Liver (tissue), 8 donors: ENCODE measurements at regions not wholly inside any gene's neighbourhood (a gene's known extent, or its start where the extent isn't known, plus 50 kb on each side); places are given as distances from the start of the nearest gene placed in this dataset.

Experiments
- DNase-seq: peaks from one replicate; pipeline ENCODE4 v3.0.0-alpha.2; 2017; ENCODE audit warnings: low spot score
- H3K27ac ChIP-seq, 2 donors: one replicate each; pipeline ENCODE4 v1.7.0; 2013; ENCODE audit warnings: inconsistent platforms in 2 of 2, low read length in 2 of 2, control low read depth in 1 of 2, low read depth in 1 of 2, mild to moderate bottlenecking in 1 of 2
- H3K27me3 ChIP-seq, 4 donors: one replicate each; pipeline versions ENCODE4 v1.6.1 to v1.7.0; 2013; ENCODE audit warnings: low read length in 3 of 4, inconsistent platforms in 1 of 4, mild to moderate bottlenecking in 1 of 4, moderate library complexity in 1 of 4; ENCODE audit not compliant: control insufficient read depth in 4 of 4, insufficient read depth in 4 of 4
- H3K36me3 ChIP-seq, 4 donors: one replicate each; pipeline versions ENCODE4 v1.6.1 to v1.7.0; 2013; ENCODE audit warnings: low read length in 3 of 4, mild to moderate bottlenecking in 3 of 4, low read depth in 1 of 4, moderate library complexity in 1 of 4; ENCODE audit not compliant: control insufficient read depth in 4 of 4, insufficient read depth in 3 of 4
- H3K4me1 ChIP-seq, 4 donors: one replicate each; pipeline versions ENCODE4 v1.6.1 to v1.7.0; 2013; ENCODE audit warnings: low read length in 3 of 4, mild to moderate bottlenecking in 3 of 4, moderate library complexity in 1 of 4; ENCODE audit not compliant: control insufficient read depth in 4 of 4, insufficient read depth in 4 of 4
- H3K4me3 ChIP-seq, 3 donors: one replicate each; pipeline versions ENCODE4 v1.6.1 to v1.7.0; 2013; ENCODE audit warnings: low read length in 3 of 3, control low read depth in 1 of 3, low read depth in 1 of 3, mild to moderate bottlenecking in 1 of 3
- H3K9ac ChIP-seq, 2 donors: one replicate each; pipeline ENCODE4 v1.7.0; 2013; ENCODE audit warnings: low read length in 2 of 2, mild to moderate bottlenecking in 2 of 2, moderate library complexity in 2 of 2, control low read depth in 1 of 2, low read depth in 1 of 2
- H3K9me3 ChIP-seq, 4 donors: one replicate each; pipeline versions ENCODE4 v1.6.1 to v1.7.0; 2013; ENCODE audit warnings: low read length in 3 of 4; ENCODE audit not compliant: control insufficient read depth in 4 of 4
- ATF3 ChIP-seq: IDR thresholded peaks from 2 replicates; pipeline ENCODE4 v1.6.1; 2016; ENCODE audit warnings: antibody characterized with exemption
- CTCF ChIP-seq: fragments of 150-350 bp; IDR thresholded peaks from 2 replicates; pipeline ENCODE4 v1.5.1; 2017; ENCODE audit warnings: improper control_type of control experiment, low read depth, low read length; ENCODE audit not compliant: missing input control
- GABPA ChIP-seq, 2 donors: IDR thresholded peaks in 1 of 2; conservative IDR thresholded peaks in 1 of 2; 2 replicates each; pipeline ENCODE4 v1.6.1; 2016; ENCODE audit warnings: antibody characterized with exemption in 2 of 2, mild to moderate bottlenecking in 1 of 2, moderate library complexity in 1 of 2
- HNF4A ChIP-seq, 2 donors: conservative IDR thresholded peaks; 2 replicates each; pipeline ENCODE4 v1.6.1; 2016; ENCODE audit warnings: antibody characterized with exemption in 2 of 2, mild to moderate bottlenecking in 2 of 2
- HNF4G ChIP-seq: IDR thresholded peaks from 2 replicates; pipeline ENCODE4 v1.6.1; 2016; ENCODE audit warnings: antibody characterized with exemption
- RAD21 ChIP-seq, 2 donors: IDR thresholded peaks; 2 replicates each; pipeline ENCODE4 v1.6.1; 2016; ENCODE audit warnings: antibody characterized with exemption in 2 of 2, mild to moderate bottlenecking in 2 of 2
- REST ChIP-seq: IDR thresholded peaks from 2 replicates; pipeline ENCODE4 v1.6.1; 2016; ENCODE audit warnings: antibody characterized with exemption, mild to moderate bottlenecking
- RXRA ChIP-seq, 2 donors: IDR thresholded peaks; 2 replicates each; pipeline ENCODE4 v1.6.1; 2017 to 2018; ENCODE audit warnings: antibody characterized with exemption in 2 of 2, mild to moderate bottlenecking in 1 of 2
- SP1 ChIP-seq: IDR thresholded peaks from 2 replicates; pipeline ENCODE4 v1.6.1; 2018; ENCODE audit warnings: antibody characterized with exemption, mild to moderate bottlenecking
- ZBTB33 ChIP-seq: IDR thresholded peaks from 2 replicates; pipeline ENCODE4 v1.6.1; 2016; ENCODE audit warnings: antibody characterized with exemption
- WGBS: extraction: QIAGEN DNeasy Blood & Tissue Kit; methylation state at CpG from one replicate; pipeline ENCODE4 v1.1.7; 2013; 5-methylcytosine and 5-hydroxymethylcytosine counted together
- donor health status: healthy.
- donor health status: healthy.
- donor health status: healthy.
- donor health status: healthy.
- donor health status: healthy.

- no peak for DNase-seq
- Histone ChIP-seq H3K27ac (no peak overlapping the region), H3K27me3 (no peaks in the 10 kb centered on the region), H3K9me3 (no peaks in the 10 kb centered on the region), H3K4me3 (no peak overlapping the region), H3K36me3 (no peaks in the 10 kb centered on the region), H3K4me1 (no peaks in the 10 kb centered on the region), H3K9ac (no peak overlapping the region)
- WGBS = 84% methylated on average over 3 of the region's 3 CpGs
- TF ChIP-seq SP1 = no peak
- no peak for TF ChIP-seq CTCF
- TF ChIP-seq HNF4A (conservative IDR thresholded peaks at IDR 0.05) = no peak
- no peak for TF ChIP-seq RAD21 (IDR thresholded peaks at IDR 0.05)
Measured at GRCh38 chr1:70826428-70826827, 221.2 kb downstream of the PTGER3 start.

GRCh38 chr1:70827030-70827429 is 220.6 kb downstream of the PTGER3 start:
- Histone ChIP-seq H3K36me3 (no peaks in the 10 kb centered on the region), H3K27ac (no peak overlapping the region), H3K27me3 (no peaks in the 10 kb centered on the region), H3K9me3 (peaks cover 0 to 2% (median 0%) of the 10 kb centered on the region in 4 donors), H3K4me1 (no peaks in the 10 kb centered on the region), H3K4me3 (no peak overlapping the region), H3K9ac (no peak overlapping the region)
- TF ChIP-seq ATF3 = no peak
- no peak for TF ChIP-seq ZBTB33
- no peak for TF ChIP-seq CTCF
- TF ChIP-seq HNF4G = no peak
- no peak for TF ChIP-seq RXRA (IDR thresholded peaks at IDR 0.05)
- no peak for TF ChIP-seq GABPA (IDR thresholded peaks at IDR 0.05 in 1 of 2, conservative IDR thresholded peaks at IDR 0.05 in 1 of 2)
- no peak for TF ChIP-seq REST
- no peak for DNase-seq
- WGBS = 83% methylated on average over 3 of the region's 3 CpGs
